Retinal pigment epithelial cell (primary cell): ENCODE measurements at regions not wholly inside any gene's neighbourhood (a gene's known extent, or its start where the extent isn't known, plus 50 kb on each side); places are given as distances from the start of the nearest gene placed in this dataset.

Source experiments
- DNase-seq: peaks from one replicate; pipeline ENCODE4 v3.0.0-alpha.2; 2010; ENCODE audit warnings: low read depth
- H3K4me3 ChIP-seq: 2 replicates; pipeline ENCODE4 v1.5.1; 2011; ENCODE audit warnings: mild to moderate bottlenecking, low read length, control low read depth, moderate library complexity
- CTCF ChIP-seq: conservative IDR thresholded peaks from 2 replicates; pipeline ENCODE4 v1.5.1; 2011; ENCODE audit warnings: low read depth, low read length, control low read depth, inconsistent platforms

DNA sequence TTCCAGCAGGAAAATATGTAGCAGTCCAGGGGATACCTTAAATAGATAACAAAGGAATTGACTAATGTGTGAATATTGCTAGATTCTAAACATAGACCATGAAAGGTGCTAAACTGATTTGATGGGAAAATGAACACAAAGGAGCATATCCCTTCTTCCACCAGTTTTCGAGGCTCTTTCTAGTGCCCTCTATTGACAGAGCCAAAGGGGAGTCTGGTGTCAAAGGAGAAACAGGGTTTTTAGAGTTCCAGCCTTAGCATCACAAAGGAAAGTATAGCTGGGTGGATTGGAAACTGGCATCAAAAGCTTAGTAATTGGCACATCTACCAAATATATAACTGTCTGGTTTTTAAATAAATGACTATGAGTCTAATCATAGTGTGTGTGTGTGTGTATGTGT is 636.8 kb downstream of the ETV1 start:
- no peak overlapping the region for H3K4me3 ChIP-seq
- no peak for TF ChIP-seq CTCF

GRCh38 chr7:13359656-13360055 is 629.8 kb downstream of the ETV1 start:
- no peak for TF ChIP-seq CTCF
- no peak overlapping the region for H3K4me3 ChIP-seq
- DNase-seq, result no peak

More for the DNA sequence above, 636.8 kb downstream of the ETV1 start:
- DNase-seq, result no peak

GRCh38 chr7:13386741-13387140 is 602.7 kb downstream of the ETV1 start:
- no peak overlapping the region for H3K4me3 ChIP-seq
- TF ChIP-seq CTCF, result no peak
- DNase-seq, result no peak

GRCh38 chr7:13407911-13408310 is 581.6 kb downstream of the ETV1 start:
- H3K4me3 ChIP-seq, result no peak overlapping the region
- DNase-seq, result peak; percentile 32
- TF ChIP-seq CTCF, result no peak

- no peak for DNase-seq
- H3K4me3 ChIP-seq, result no peak overlapping the region
- TF ChIP-seq CTCF, result no peak
Measured at GRCh38 chr7:13411151-13411550, 578.3 kb downstream of the ETV1 start.

DNA sequence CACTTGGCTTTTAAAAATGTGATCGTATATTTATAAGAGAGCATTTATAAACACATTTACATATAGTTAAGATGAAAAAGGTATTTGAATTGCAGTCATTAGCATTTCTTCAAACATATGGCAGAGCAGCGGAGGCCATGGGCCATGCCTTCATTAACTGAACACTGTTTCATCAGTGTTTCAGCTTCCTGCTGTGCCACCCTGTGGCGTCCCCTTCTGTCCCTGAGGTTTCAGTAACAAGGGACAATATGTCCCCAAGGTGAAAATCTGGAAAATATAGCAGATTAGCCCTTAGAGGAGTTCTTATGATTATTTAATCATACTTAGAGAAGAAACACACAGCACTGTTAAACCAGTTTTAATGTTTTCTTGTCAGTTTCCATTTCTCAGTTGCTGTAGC is 577.8 kb downstream of the ETV1 start:
- H3K4me3 ChIP-seq, result no peak overlapping the region
- no peak for TF ChIP-seq CTCF
- no peak for DNase-seq

DNA sequence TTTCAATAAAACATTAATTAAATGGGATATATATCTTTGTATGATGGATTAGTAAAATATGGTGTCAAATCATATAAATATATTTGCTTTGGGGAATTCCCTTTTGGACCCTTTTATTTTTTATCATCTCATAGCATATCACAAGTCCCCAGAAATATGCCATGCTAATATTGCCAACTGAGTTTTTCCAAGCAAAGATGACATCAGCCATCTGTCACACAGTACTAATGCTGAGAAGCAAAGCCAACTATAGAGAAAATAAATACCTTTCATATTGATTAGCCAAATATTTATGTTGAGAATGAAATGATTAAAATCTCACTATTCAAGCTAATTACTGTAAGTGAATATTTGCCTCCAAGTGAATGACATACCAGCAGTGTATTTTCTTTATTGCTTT is 575.3 kb downstream of the ETV1 start:
- TF ChIP-seq CTCF, result no peak
- no peak overlapping the region for H3K4me3 ChIP-seq
- DNase-seq, result no peak
